ENCODE measurements at regions not wholly inside any gene's neighbourhood (a gene's known extent, or its start where the extent isn't known, plus 50 kb on each side); places are given as distances from the start of the nearest gene placed in this dataset.
A peak's percentile ranks its signal among the peaks of the same experiment; 100 is the strongest.

DNA sequence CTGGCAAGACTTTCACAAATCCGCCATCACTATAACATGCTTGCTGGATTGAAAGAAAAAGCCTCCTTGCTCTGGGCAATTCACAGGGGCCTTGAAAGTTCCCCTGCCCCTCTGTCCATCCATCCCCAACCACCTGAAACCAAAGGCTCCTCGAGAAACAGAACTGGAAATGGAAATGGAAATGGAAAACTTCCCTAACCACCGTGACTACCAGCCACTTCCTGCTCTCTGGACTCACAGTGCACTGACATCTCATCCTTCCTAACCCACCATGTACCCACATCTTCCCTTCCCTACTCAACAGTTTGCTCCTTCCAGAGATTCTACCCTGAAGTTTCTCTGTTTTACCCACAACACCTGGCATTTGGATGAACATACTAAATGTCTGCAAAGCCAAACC lies 603.6 kb upstream of the DIPK2B start:
- DNase-seq (no peak), ATAC-seq (ENCODE audit: low read depth) (no peak)
- peak overlapping the region; percentile 83 to 88 for H4K8ac ChIP-seq (ENCODE audit: low read depth in 2 of 2, low read length in 2 of 2)
- H3K36me3 ChIP-seq (ENCODE audit: control insufficient read depth, insufficient read depth, low read length) = no peaks in the 10 kb centered on the region; the same call in 1 of the 2 replicates
- peak overlapping the region; percentile 95 for H2BK120ac ChIP-seq (ENCODE audit: low read depth, low read length)
- CTCF ChIA-PET = no interaction called here
- H2AFZ ChIP-seq (replicated peaks; ENCODE audit: low read length, poor library complexity) = no peak overlapping the region
- no peak overlapping the region for H3K4me3 ChIP-seq (ENCODE audit: insufficient read depth, low read depth, low read length)
- H3K27me3 ChIP-seq (ENCODE audit: control insufficient read depth, insufficient read depth, low read length) = no peaks in the 10 kb centered on the region
- BruUV-seq (replicated peaks) = no TSS peak
- peak overlapping the region; percentile 80 for H4K5ac ChIP-seq (ENCODE audit: low read depth, low read length)
- H3K14ac ChIP-seq (replicated peaks; ENCODE audit: low read depth, low read length) = peak overlapping the region; percentile 73
- H2AK5ac ChIP-seq (ENCODE audit: low read depth, low read length) = peak overlapping the region; percentile 98
- H3K79me1 ChIP-seq (ENCODE audit: low read depth in 1 of 2, low read length in 2 of 2) = peaks cover 4 to 31% of the 10 kb centered on the region in 2 experiments; a peak in 3 of 4 replicates
- H3K4me1 ChIP-seq (ENCODE audit: control insufficient read depth, insufficient read depth, low read length) = peaks cover 15% of the 10 kb centered on the region
- peak overlapping the region; percentile 92 for H2BK5ac ChIP-seq (ENCODE audit: low read depth, low read length, poor library complexity, severe bottlenecking)
- peaks cover 10% of the 10 kb centered on the region for H3K9me1 ChIP-seq (ENCODE audit: insufficient read depth, low read length)
- peak overlapping the region; percentile 96 for H3K4ac ChIP-seq (ENCODE audit: low read depth, low read length)
- H3K23ac ChIP-seq (ENCODE audit: low read depth, low read length) = peak overlapping the region; percentile 79
- H2BK20ac ChIP-seq (ENCODE audit: low read depth, low read length) = peak overlapping the region; percentile 96
- peak overlapping the region; percentile 95 for H4K91ac ChIP-seq (ENCODE audit: insufficient read depth, low read depth, low read length)
- H2AK9ac ChIP-seq (replicated peaks; ENCODE audit: low read depth, low read length, poor library complexity) = no peak overlapping the region
- H3K56ac ChIP-seq (ENCODE audit: extremely low read depth, insufficient read depth, low read length) = peak overlapping the region; percentile 58
- H4K20me1 ChIP-seq (ENCODE audit: insufficient read depth, low read length) = no peaks in the 10 kb centered on the region
- H3K9ac ChIP-seq (ENCODE audit: low read depth, low read length) = peak overlapping the region; percentile 25; the same call in 1 of the 2 replicates
- dilution Hi-C loops (cut with HindIII; ENCODE audit: low sequenced_read_pairs, unreplicated experiment) (no loop called here), in situ Hi-C loops (cut with MboI; ENCODE audit: low sequenced_read_pairs) (no loop called here), intact Hi-C loops (cut with micrococcal nuclease) (no loop called here)
- H3K4me2 ChIP-seq (ENCODE audit: low read depth, low read length) = peak overlapping the region; percentile 18; the same call in 1 of the 2 replicates
- H3K18ac ChIP-seq (ENCODE audit: low read depth, low read length) = peak overlapping the region; percentile 98
- peak overlapping the region; percentile 98 for H2BK15ac ChIP-seq (ENCODE audit: low read depth, low read length)
- peak overlapping the region; percentile 92 for H3K27ac ChIP-seq (ENCODE audit: insufficient read depth, low read length)
- no peaks in the 10 kb centered on the region for H3K9me3 ChIP-seq (ENCODE audit: control insufficient read depth, insufficient read depth, low read length)
- no CpG with 5 or more reads among the region's 3 CpGs for WGBS, 2 experiments (ENCODE audit: extremely low coverage in 2 of 2, insufficient read length in 1 of 2)
- POLR2A ChIA-PET (ENCODE audit: unreplicated experiment) = no interaction called here
- TF ChIP-seq RAD21 (IDR thresholded peaks at IDR 0.05; ENCODE audit: low read length) = no peak
- TF ChIP-seq POLR2A (IDR thresholded peaks at IDR 0.05; ENCODE audit: low read depth, low read length) = no peak
- no peak for TF ChIP-seq MAZ (IDR thresholded peaks at IDR 0.05; ENCODE audit: borderline replicate concordance, low read depth, low read length)
- no peak for TF ChIP-seq RCOR1 (IDR thresholded peaks at IDR 0.05; ENCODE audit: insufficient replicate concordance, low read length)
- no peak for TF ChIP-seq MXI1 (IDR thresholded peaks at IDR 0.05; ENCODE audit: borderline replicate concordance, low read depth, low read length)
- TF ChIP-seq, protein P1, sequence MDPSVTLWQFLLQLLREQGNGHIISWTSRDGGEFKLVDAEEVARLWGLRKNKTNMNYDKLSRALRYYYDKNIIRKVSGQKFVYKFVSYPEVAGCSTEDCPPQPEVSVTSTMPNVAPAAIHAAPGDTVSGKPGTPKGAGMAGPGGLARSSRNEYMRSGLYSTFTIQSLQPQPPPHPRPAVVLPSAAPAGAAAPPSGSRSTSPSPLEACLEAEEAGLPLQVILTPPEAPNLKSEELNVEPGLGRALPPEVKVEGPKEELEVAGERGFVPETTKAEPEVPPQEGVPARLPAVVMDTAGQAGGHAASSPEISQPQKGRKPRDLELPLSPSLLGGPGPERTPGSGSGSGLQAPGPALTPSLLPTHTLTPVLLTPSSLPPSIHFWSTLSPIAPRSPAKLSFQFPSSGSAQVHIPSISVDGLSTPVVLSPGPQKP (IDR thresholded peaks at IDR 0.05; ENCODE audit: borderline replicate concordance, low read depth, low read length) = no peak
- TF ChIP-seq, protein P2, sequence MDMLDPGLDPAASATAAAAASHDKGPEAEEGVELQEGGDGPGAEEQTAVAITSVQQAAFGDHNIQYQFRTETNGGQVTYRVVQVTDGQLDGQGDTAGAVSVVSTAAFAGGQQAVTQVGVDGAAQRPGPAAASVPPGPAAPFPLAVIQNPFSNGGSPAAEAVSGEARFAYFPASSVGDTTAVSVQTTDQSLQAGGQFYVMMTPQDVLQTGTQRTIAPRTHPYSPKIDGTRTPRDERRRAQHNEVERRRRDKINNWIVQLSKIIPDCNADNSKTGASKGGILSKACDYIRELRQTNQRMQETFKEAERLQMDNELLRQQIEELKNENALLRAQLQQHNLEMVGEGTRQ (IDR thresholded peaks at IDR 0.05; ENCODE audit: low read depth, low read length) = no peak

Measured in IMR-90 (cell line).